Liver (tissue), 8 donors: ENCODE measurements at regions not wholly inside any gene's neighbourhood (a gene's known extent, or its start where the extent isn't known, plus 50 kb on each side); places are given as distances from the start of the nearest gene placed in this dataset.

Experiments used
- DNase-seq: peaks from one replicate; pipeline ENCODE4 v3.0.0-alpha.2; 2017; ENCODE audit warnings: low spot score
- H3K27ac ChIP-seq, 2 donors: one replicate each; pipeline ENCODE4 v1.7.0; 2013; ENCODE audit warnings: inconsistent platforms in 2 of 2, low read length in 2 of 2, control low read depth in 1 of 2, low read depth in 1 of 2, mild to moderate bottlenecking in 1 of 2
- H3K27me3 ChIP-seq, 4 donors: one replicate each; pipeline versions ENCODE4 v1.6.1 to v1.7.0; 2013; ENCODE audit warnings: low read length in 3 of 4, inconsistent platforms in 1 of 4, mild to moderate bottlenecking in 1 of 4, moderate library complexity in 1 of 4; ENCODE audit not compliant: control insufficient read depth in 4 of 4, insufficient read depth in 4 of 4
- H3K36me3 ChIP-seq, 4 donors: one replicate each; pipeline versions ENCODE4 v1.6.1 to v1.7.0; 2013; ENCODE audit warnings: low read length in 3 of 4, mild to moderate bottlenecking in 3 of 4, low read depth in 1 of 4, moderate library complexity in 1 of 4; ENCODE audit not compliant: control insufficient read depth in 4 of 4, insufficient read depth in 3 of 4
- H3K4me1 ChIP-seq, 4 donors: one replicate each; pipeline versions ENCODE4 v1.6.1 to v1.7.0; 2013; ENCODE audit warnings: low read length in 3 of 4, mild to moderate bottlenecking in 3 of 4, moderate library complexity in 1 of 4; ENCODE audit not compliant: control insufficient read depth in 4 of 4, insufficient read depth in 4 of 4
- H3K4me3 ChIP-seq, 3 donors: one replicate each; pipeline versions ENCODE4 v1.6.1 to v1.7.0; 2013; ENCODE audit warnings: low read length in 3 of 3, control low read depth in 1 of 3, low read depth in 1 of 3, mild to moderate bottlenecking in 1 of 3
- H3K9ac ChIP-seq, 2 donors: one replicate each; pipeline ENCODE4 v1.7.0; 2013; ENCODE audit warnings: low read length in 2 of 2, mild to moderate bottlenecking in 2 of 2, moderate library complexity in 2 of 2, control low read depth in 1 of 2, low read depth in 1 of 2
- H3K9me3 ChIP-seq, 4 donors: one replicate each; pipeline versions ENCODE4 v1.6.1 to v1.7.0; 2013; ENCODE audit warnings: low read length in 3 of 4; ENCODE audit not compliant: control insufficient read depth in 4 of 4
- FOXA1 ChIP-seq: IDR thresholded peaks from 2 replicates; pipeline ENCODE4 v1.6.1; 2016; ENCODE audit warnings: antibody characterized with exemption
- GABPA ChIP-seq, 2 donors: IDR thresholded peaks in 1 of 2; conservative IDR thresholded peaks in 1 of 2; 2 replicates each; pipeline ENCODE4 v1.6.1; 2016; ENCODE audit warnings: antibody characterized with exemption in 2 of 2, mild to moderate bottlenecking in 1 of 2, moderate library complexity in 1 of 2
- HNF4G ChIP-seq: IDR thresholded peaks from 2 replicates; pipeline ENCODE4 v1.6.1; 2016; ENCODE audit warnings: antibody characterized with exemption
- JUND ChIP-seq, 2 donors: IDR thresholded peaks; 2 replicates each; pipeline ENCODE4 v1.6.1; 2016; ENCODE audit warnings: antibody characterized with exemption in 2 of 2
- RAD21 ChIP-seq, 2 donors: IDR thresholded peaks; 2 replicates each; pipeline ENCODE4 v1.6.1; 2016; ENCODE audit warnings: antibody characterized with exemption in 2 of 2, mild to moderate bottlenecking in 2 of 2
- SP1 ChIP-seq: IDR thresholded peaks from 2 replicates; pipeline ENCODE4 v1.6.1; 2018; ENCODE audit warnings: antibody characterized with exemption, mild to moderate bottlenecking
- TAF1 ChIP-seq: conservative IDR thresholded peaks from 2 replicates; pipeline ENCODE4 v1.6.1; 2016; ENCODE audit warnings: antibody characterized with exemption, mild to moderate bottlenecking
- WGBS: extraction: QIAGEN DNeasy Blood & Tissue Kit; methylation state at CpG from one replicate; pipeline ENCODE4 v1.1.7; 2013; 5-methylcytosine and 5-hydroxymethylcytosine counted together
- TF ChIP-seq, protein P1 (sequence below): IDR thresholded peaks from 2 replicates; pipeline ENCODE4 v1.6.1; 2016; ENCODE audit warnings: antibody characterized with exemption, mild to moderate bottlenecking
- TF ChIP-seq, protein P2 (sequence below): IDR thresholded peaks from 2 replicates; pipeline ENCODE4 v1.6.1; 2016; ENCODE audit warnings: antibody characterized with exemption
- TF ChIP-seq, protein P3 (sequence below): fragments of 150-350 bp; IDR thresholded peaks from 2 replicates; pipeline ENCODE4 v1.5.1; 2017; ENCODE audit warnings: improper control_type of control experiment, low read depth, low read length; ENCODE audit not compliant: missing input control
- TF ChIP-seq, protein P4 (sequence below): IDR thresholded peaks from 2 replicates; pipeline ENCODE4 v1.6.1; 2016; ENCODE audit warnings: antibody characterized with exemption
- donor health status: healthy.
- donor health status: healthy.
- donor health status: healthy.
- donor health status: healthy.
- donor health status: healthy.

DNA sequence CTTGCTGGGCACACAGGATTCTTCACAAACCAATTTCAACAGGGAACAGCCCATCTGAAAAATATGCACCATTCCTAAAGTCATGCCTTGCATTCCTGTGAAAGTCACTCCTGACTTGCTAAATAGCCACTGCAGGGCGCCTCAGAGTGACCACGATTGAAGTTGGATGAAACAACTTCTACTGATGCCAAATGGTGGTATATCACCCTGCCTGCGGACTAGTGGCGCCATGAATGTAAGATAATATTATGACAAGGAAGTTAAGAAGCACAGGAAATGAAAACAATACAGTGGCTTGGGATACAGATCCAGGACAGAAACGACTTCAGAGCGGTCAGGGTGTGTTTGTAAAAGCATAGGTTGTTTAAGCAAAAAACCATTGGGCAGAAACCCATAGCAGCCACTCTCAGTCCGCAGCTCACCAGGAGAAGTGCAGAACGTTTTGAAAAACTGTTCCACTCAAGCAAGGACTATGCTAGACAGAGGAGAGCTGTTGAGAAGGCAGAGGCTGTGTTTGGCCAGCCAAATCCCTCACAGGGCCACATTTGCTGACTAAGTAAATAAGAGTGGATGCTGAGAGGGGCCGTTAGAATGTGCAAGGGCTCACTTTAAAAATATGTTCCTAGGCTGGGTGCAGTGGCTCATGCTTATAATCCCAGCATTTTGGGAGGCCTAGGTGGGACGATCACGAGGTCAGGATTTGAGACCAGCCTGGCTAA, 250.4 kb downstream of the PTTG2 start:
- no peak overlapping the region for H3K4me3 ChIP-seq
- H3K36me3 ChIP-seq, result no peaks in the 10 kb centered on the region
- WGBS, result 67% methylated on average over 11 of the region's 11 CpGs
- peaks cover 0 to 1% (median 0%) of the 10 kb centered on the region in 4 donors for H3K9me3 ChIP-seq
- peak overlapping the region in 1 of 2 donors; percentile 18 for H3K27ac ChIP-seq
- TF ChIP-seq, protein P1, sequence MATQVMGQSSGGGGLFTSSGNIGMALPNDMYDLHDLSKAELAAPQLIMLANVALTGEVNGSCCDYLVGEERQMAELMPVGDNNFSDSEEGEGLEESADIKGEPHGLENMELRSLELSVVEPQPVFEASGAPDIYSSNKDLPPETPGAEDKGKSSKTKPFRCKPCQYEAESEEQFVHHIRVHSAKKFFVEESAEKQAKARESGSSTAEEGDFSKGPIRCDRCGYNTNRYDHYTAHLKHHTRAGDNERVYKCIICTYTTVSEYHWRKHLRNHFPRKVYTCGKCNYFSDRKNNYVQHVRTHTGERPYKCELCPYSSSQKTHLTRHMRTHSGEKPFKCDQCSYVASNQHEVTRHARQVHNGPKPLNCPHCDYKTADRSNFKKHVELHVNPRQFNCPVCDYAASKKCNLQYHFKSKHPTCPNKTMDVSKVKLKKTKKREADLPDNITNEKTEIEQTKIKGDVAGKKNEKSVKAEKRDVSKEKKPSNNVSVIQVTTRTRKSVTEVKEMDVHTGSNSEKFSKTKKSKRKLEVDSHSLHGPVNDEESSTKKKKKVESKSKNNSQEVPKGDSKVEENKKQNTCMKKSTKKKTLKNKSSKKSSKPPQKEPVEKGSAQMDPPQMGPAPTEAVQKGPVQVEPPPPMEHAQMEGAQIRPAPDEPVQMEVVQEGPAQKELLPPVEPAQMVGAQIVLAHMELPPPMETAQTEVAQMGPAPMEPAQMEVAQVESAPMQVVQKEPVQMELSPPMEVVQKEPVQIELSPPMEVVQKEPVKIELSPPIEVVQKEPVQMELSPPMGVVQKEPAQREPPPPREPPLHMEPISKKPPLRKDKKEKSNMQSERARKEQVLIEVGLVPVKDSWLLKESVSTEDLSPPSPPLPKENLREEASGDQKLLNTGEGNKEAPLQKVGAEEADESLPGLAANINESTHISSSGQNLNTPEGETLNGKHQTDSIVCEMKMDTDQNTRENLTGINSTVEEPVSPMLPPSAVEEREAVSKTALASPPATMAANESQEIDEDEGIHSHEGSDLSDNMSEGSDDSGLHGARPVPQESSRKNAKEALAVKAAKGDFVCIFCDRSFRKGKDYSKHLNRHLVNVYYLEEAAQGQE, result no peak
- H3K4me1 ChIP-seq, result peaks cover 7 to 37% (median 26%) of the 10 kb centered on the region in 4 donors
- DNase-seq, result no peak
- H3K27me3 ChIP-seq, result no peaks in the 10 kb centered on the region
- H3K9ac ChIP-seq, result no peak overlapping the region

DNA sequence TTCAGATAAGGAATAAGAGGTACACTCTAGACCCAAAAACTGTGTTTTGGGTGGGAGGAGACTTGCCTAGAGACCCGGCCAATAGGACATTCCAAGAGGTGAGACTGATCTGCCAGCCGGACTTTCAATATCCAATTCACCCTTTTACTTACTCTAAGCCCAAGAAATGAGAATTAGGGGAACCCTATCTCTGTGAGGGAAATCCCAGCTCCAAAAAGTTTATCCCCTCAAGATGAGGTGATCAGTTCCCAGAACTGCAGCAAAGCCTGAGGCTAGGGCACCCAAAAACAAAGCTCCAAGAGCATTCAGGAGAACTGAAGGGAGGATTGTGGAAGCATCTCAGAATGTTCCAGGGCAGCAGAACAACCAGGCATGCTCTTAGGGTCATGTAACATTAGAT, 251.7 kb downstream of the PTTG2 start:
- TF ChIP-seq, protein P2, sequence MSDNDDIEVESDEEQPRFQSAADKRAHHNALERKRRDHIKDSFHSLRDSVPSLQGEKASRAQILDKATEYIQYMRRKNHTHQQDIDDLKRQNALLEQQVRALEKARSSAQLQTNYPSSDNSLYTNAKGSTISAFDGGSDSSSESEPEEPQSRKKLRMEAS, result no peak
- no peak for TF ChIP-seq RAD21 (IDR thresholded peaks at IDR 0.05)
- TF ChIP-seq GABPA (IDR thresholded peaks at IDR 0.05 in 1 of 2, conservative IDR thresholded peaks at IDR 0.05 in 1 of 2), result no peak
- TF ChIP-seq SP1, result no peak
- no peak for TF ChIP-seq HNF4G
- no peak for TF ChIP-seq FOXA1
- TF ChIP-seq, protein P3, sequence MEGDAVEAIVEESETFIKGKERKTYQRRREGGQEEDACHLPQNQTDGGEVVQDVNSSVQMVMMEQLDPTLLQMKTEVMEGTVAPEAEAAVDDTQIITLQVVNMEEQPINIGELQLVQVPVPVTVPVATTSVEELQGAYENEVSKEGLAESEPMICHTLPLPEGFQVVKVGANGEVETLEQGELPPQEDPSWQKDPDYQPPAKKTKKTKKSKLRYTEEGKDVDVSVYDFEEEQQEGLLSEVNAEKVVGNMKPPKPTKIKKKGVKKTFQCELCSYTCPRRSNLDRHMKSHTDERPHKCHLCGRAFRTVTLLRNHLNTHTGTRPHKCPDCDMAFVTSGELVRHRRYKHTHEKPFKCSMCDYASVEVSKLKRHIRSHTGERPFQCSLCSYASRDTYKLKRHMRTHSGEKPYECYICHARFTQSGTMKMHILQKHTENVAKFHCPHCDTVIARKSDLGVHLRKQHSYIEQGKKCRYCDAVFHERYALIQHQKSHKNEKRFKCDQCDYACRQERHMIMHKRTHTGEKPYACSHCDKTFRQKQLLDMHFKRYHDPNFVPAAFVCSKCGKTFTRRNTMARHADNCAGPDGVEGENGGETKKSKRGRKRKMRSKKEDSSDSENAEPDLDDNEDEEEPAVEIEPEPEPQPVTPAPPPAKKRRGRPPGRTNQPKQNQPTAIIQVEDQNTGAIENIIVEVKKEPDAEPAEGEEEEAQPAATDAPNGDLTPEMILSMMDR, result no peak
- TF ChIP-seq JUND (IDR thresholded peaks at IDR 0.05), result no peak
- TF ChIP-seq, protein P4, sequence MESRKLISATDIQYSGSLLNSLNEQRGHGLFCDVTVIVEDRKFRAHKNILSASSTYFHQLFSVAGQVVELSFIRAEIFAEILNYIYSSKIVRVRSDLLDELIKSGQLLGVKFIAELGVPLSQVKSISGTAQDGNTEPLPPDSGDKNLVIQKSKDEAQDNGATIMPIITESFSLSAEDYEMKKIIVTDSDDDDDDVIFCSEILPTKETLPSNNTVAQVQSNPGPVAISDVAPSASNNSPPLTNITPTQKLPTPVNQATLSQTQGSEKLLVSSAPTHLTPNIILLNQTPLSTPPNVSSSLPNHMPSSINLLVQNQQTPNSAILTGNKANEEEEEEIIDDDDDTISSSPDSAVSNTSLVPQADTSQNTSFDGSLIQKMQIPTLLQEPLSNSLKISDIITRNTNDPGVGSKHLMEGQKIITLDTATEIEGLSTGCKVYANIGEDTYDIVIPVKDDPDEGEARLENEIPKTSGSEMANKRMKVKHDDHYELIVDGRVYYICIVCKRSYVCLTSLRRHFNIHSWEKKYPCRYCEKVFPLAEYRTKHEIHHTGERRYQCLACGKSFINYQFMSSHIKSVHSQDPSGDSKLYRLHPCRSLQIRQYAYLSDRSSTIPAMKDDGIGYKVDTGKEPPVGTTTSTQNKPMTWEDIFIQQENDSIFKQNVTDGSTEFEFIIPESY, result no peak
- no peak for TF ChIP-seq TAF1
- Histone ChIP-seq H3K4me1 (peaks cover 5 to 30% (median 19%) of the 10 kb centered on the region in 4 donors), H3K4me3 (no peak overlapping the region), H3K9ac (no peak overlapping the region), H3K27me3 (no peaks in the 10 kb centered on the region), H3K27ac (no peak overlapping the region), H3K9me3 (peaks cover 0 to 1% (median 0%) of the 10 kb centered on the region in 4 donors), H3K36me3 (no peaks in the 10 kb centered on the region)
- no peak for DNase-seq
- 65% methylated on average over 2 of the region's 2 CpGs for WGBS
